Glutamatergic neuron (in vitro differentiated cells): ENCODE measurements at regions not wholly inside any gene's neighbourhood (a gene's known extent, or its start where the extent isn't known, plus 50 kb on each side); places are given as distances from the start of the nearest gene placed in this dataset.
"Not testable (repeated sequence)": the region's sequence is repeated elsewhere in the genome, so short reads cannot be mapped to it uniquely, and the experiment has no call there.

Source experiments
- DNase-seq: peaks from one replicate; pipeline ENCODE4 v3.0.0; 2022
- H3K27ac Mint-ChIP-seq: one replicate; pipeline ENCODE4 v1.8.0; 2020; ENCODE audit warnings: mild to moderate bottlenecking, mixed read lengths, inconsistent platforms; ENCODE audit not compliant: unreplicated experiment
- H3K27me3 Mint-ChIP-seq: one replicate; pipeline ENCODE4 v1.8.0; 2020; ENCODE audit warnings: mild to moderate bottlenecking, moderate library complexity, mixed read lengths, inconsistent platforms; ENCODE audit not compliant: unreplicated experiment
- H3K36me3 Mint-ChIP-seq: one replicate; pipeline ENCODE4 v1.8.0; 2020; ENCODE audit warnings: mild to moderate bottlenecking, mixed read lengths, inconsistent platforms; ENCODE audit not compliant: unreplicated experiment
- H3K4me1 Mint-ChIP-seq: one replicate; pipeline ENCODE4 v1.8.0; 2020; ENCODE audit warnings: mild to moderate bottlenecking, low read depth, mixed read lengths, inconsistent platforms; ENCODE audit not compliant: unreplicated experiment
- H3K4me3 Mint-ChIP-seq: one replicate; pipeline ENCODE4 v1.8.0; 2020; ENCODE audit warnings: mild to moderate bottlenecking, mixed read lengths, inconsistent platforms; ENCODE audit not compliant: unreplicated experiment
- H3K9me3 Mint-ChIP-seq: one replicate; pipeline ENCODE4 v1.8.0; 2020; ENCODE audit warnings: mild to moderate bottlenecking, moderate library complexity, mixed read lengths, inconsistent platforms; ENCODE audit not compliant: unreplicated experiment

GRCh38 chr3:130151555-130151954 lies 69.9 kb downstream of the ALG1L2 start:
- H3K27me3 Mint-ChIP-seq, H3K27ac Mint-ChIP-seq, DNase-seq, H3K4me1 Mint-ChIP-seq, H3K4me3 Mint-ChIP-seq, H3K9me3 Mint-ChIP-seq: not testable (repeated sequence)
- H3K36me3 Mint-ChIP-seq = peaks cover 19% of the 10 kb centered on the region

- not testable (repeated sequence) for H3K4me1 Mint-ChIP-seq, H3K4me3 Mint-ChIP-seq, H3K27ac Mint-ChIP-seq, H3K9me3 Mint-ChIP-seq, DNase-seq, H3K27me3 Mint-ChIP-seq
- peaks cover 23% of the 10 kb centered on the region for H3K36me3 Mint-ChIP-seq
Observed at GRCh38 chr3:130153247-130153646, 71.6 kb downstream of the ALG1L2 start.

DNA sequence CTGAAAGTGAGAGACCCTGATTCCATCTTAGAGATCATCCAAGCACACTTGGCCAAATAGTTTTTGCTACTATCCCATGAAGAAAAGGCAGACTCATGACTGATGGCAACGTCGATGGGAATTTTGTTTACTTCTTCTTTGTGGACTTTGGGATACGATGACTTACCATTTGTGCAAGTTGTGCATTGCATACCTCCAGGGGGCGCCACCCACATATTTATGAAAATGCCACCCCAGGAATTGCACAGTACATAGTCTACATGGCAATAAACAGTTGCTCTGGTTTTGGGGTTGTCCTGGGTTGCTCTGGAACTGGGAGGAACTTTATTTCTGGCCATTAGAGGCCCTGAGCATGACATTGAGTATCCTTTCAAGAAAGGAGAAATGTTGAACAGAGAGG lies 73.8 kb downstream of the ALG1L2 start:
- DNase-seq, H3K4me3 Mint-ChIP-seq, H3K27me3 Mint-ChIP-seq, H3K9me3 Mint-ChIP-seq, H3K27ac Mint-ChIP-seq, H3K4me1 Mint-ChIP-seq: not testable (repeated sequence)
- peaks cover 14% of the 10 kb centered on the region for H3K36me3 Mint-ChIP-seq

- H3K27ac Mint-ChIP-seq, H3K4me3 Mint-ChIP-seq, H3K4me1 Mint-ChIP-seq, DNase-seq, H3K27me3 Mint-ChIP-seq, H3K9me3 Mint-ChIP-seq, H3K36me3 Mint-ChIP-seq: not testable (repeated sequence)
Observed at GRCh38 chr3:130166856-130167255, 85.2 kb downstream of the ALG1L2 start.

DNA sequence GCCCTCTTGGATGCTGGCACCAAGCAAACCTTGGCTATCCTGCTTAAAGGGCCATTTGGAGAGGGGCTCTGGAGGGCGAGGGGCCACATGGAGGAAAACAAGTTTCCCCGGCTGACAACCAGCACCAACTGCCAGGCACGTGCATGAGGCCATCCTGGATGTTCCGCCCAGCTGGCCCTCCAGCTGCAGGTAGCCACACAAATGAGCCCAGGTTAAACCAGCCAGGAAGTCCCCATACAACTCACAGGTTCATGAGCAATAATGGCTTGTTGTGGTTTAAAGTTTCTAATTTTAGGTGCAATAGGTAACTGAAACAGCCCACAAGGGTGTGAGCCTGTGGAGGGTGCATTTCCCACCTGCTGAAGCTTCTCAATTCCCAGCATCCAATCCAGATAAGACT lies 93.6 kb downstream of the ALG1L2 start:
- not testable (repeated sequence) for H3K9me3 Mint-ChIP-seq, H3K4me3 Mint-ChIP-seq, H3K27ac Mint-ChIP-seq, DNase-seq, H3K4me1 Mint-ChIP-seq, H3K27me3 Mint-ChIP-seq, H3K36me3 Mint-ChIP-seq

DNA sequence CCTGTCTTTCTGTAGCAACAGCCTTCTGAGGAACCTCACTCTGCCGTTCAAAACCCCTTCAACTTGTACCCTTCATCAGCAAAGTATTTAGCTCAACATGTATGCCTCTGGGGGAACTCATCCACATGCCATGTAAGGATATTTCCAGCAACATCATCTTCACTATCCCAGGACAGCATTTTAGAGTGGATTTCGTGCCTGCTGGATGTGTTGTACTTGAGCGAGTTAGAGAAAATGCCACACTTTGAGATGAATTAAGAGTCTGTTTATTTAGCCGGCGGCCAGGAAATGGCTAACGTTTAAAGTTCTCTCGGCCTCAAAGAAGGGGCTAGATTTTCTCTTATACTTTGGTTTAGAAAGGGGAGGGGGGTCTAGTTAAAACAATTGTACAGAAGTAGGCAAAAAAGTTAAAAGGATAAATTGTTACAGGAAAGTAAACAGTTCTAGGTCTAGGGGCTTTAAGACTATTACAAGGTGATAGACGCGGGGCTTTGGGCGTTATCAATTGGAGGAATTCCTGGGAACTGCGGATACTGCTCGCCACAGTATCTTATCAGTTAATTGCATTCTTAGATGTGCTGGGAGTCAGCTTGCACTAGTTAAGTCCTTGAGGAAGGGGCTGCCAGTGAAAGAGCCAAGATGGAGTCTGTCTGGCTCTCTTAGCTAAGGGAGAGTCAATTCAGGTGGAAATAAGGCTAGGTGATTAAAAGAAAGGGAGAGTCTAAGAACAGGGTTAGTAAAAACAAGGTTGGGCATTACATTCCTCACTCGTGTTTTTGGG lies 95.0 kb downstream of the ALG1L2 start:
- DNase-seq, H3K36me3 Mint-ChIP-seq, H3K4me3 Mint-ChIP-seq, H3K27ac Mint-ChIP-seq, H3K9me3 Mint-ChIP-seq, H3K27me3 Mint-ChIP-seq, H3K4me1 Mint-ChIP-seq: not testable (repeated sequence)

DNA sequence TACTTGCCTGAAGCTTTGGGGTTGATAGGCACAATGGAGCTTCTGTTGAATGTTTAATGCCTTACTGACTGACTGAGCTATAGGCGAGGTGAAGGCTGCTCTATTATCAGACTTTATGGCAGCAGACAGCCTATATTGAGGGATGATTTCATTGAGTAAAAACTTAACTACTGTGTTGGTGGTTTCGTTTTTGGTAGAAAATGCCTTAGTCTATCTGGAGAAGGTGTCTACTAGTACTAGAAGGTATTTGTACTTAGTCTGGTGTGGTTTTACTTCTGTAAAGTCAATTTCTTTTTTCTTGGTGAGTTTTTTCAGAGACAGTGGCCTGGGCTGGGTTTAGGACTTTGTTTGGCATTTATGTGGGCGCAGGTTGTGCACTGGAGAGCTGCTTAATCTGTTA lies 97.2 kb downstream of the ALG1L2 start:
- not testable (repeated sequence) for H3K4me3 Mint-ChIP-seq

DNA sequence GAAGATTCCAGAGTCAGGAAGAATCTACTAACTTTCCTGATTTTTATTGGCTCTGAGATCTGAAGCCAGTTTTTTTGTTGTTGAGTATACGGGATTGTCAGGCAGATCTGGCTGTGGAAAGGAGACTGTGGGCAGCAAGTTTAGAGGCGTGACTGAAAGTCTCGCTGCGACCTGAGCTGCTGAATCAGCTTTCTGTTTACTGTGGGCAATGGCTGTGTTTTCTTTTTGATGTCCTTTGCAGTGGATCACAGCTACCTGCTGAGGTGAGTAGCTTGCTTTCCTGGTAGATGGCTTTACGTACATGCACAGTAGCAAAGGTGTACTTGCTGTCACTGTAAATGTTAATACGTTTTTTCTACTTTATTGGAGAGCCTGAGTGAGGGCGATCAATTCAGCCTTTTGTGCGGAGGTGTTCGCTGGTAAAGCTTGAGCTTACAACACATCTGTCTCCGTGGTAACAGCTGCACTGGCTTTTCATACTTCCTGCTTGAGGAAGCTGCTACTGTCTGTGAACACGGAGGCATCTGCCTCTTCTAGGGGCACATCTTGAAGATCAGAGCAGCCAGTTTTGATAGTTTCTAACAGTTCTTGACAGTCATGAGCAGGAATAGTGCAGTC lies 97.8 kb downstream of the ALG1L2 start:
- H3K4me1 Mint-ChIP-seq, H3K27ac Mint-ChIP-seq, H3K36me3 Mint-ChIP-seq, DNase-seq, H3K27me3 Mint-ChIP-seq, H3K4me3 Mint-ChIP-seq, H3K9me3 Mint-ChIP-seq: not testable (repeated sequence)

More for the DNA sequence above, 97.2 kb downstream of the ALG1L2 start:
- DNase-seq, H3K27me3 Mint-ChIP-seq, H3K27ac Mint-ChIP-seq, H3K4me1 Mint-ChIP-seq, H3K36me3 Mint-ChIP-seq, H3K9me3 Mint-ChIP-seq: not testable (repeated sequence)

DNA sequence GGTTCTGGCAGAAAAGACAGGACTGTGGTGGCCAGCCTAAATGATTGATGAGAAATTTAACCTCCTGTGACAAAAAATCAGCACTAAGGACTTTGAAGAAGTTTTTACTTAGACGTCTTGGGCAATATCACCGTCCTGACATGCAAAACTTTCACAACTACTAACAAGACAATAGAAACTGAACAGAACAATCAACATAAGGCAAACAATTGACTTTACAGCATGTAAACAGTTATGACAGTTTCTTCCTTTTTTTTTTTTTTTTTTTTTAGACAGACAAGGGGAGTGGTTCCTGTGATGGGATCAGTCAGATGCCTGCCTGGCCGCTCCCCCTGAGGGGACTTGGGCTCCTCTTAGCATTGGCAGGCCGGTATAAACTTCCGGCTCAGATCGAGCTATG lies 100.8 kb downstream of the ALG1L2 start:
- not testable (repeated sequence) for H3K4me1 Mint-ChIP-seq, DNase-seq, H3K27me3 Mint-ChIP-seq, H3K36me3 Mint-ChIP-seq, H3K4me3 Mint-ChIP-seq, H3K27ac Mint-ChIP-seq, H3K9me3 Mint-ChIP-seq

DNA sequence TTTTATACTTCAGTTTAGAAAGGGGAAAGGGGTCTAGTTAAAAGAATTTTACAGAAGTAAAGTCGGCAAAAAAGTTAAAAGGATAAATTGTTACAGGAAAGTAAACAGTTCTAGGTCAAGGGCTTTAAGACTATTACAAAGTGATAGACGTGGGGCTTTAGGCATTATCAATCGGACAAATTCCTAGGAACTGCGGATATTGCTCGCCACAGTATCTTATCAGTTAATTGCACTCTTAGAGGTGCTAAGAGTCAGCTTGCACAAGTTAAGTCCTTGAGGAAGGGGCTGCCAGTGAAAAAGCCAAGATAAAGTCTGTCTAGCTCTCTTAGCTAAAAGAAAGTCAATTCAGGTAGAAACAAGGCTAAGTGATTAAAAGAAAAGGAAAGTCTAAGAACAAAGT lies 102.1 kb downstream of the ALG1L2 start:
- not testable (repeated sequence) for H3K27me3 Mint-ChIP-seq, DNase-seq, H3K36me3 Mint-ChIP-seq, H3K4me3 Mint-ChIP-seq, H3K27ac Mint-ChIP-seq, H3K4me1 Mint-ChIP-seq, H3K9me3 Mint-ChIP-seq

DNA sequence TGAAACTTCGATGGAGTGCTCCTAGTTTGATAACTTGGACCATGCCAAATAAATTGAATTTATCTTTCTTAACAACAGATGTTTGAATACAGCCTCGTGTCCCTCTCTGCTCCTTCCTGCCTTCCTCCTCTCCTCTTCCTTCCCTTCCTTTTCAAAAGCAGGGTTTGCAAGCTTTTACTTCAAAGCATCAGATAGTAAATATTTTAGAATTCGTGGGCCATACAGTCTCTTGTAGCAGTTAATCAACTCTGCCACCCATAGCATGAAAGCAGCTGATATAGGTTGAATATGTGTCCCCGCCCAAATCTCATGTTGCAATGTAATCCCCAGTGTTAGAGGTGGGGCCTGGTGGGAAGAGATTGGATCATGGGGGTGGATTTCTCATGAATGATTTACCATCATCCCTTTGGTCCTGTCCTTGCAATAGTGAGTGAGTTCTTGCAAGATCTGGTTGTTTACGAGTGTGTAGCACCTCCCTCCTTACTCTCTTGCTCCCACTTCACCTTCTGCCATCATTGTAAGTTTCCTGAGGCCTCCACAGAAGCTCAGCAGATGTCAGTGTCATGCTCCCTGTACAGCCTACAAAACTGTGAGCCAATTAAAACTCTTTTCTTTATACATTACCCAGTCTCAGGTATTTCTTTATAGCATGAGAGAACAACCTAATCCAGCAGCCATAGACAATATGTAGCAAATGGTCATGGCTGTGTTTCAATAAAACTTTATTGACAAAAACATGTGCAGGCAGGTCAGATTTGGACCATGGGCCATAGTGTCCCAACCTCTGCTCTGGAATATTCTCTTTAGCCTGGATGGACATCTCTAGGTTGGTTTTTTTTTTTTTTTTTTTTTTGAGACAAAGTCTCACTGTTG lies 102.8 kb downstream of the ALG1L2 start:
- H3K4me3 Mint-ChIP-seq, H3K4me1 Mint-ChIP-seq, H3K27ac Mint-ChIP-seq, DNase-seq, H3K9me3 Mint-ChIP-seq, H3K27me3 Mint-ChIP-seq, H3K36me3 Mint-ChIP-seq: not testable (repeated sequence)

DNA sequence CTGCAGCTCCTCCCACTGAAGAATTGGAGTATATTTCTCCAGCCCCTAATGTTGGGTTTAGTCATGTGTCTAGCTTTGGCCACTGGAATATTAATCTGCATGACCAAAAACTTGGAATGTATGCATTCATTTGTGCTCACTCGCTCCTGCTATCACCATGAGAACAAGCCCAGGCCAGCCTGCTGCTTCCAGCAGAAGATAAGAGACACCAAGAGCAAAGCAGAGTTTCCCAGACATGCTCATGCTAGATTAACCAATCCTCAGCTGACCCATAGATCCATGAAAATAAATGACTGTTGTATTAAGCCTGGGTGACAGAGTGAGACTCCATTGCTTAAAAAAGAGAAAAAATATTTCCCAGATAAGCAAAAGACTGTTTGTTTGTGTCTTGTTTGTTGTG lies 119.6 kb downstream of the ALG1L2 start:
- H3K27me3 Mint-ChIP-seq, H3K27ac Mint-ChIP-seq, DNase-seq, H3K4me3 Mint-ChIP-seq, H3K36me3 Mint-ChIP-seq, H3K4me1 Mint-ChIP-seq, H3K9me3 Mint-ChIP-seq: not testable (repeated sequence)
